ENCODE measurements at regions not wholly inside any gene's neighbourhood (a gene's known extent, or its start where the extent isn't known, plus 50 kb on each side); places are given as distances from the start of the nearest gene placed in this dataset.

DNA sequence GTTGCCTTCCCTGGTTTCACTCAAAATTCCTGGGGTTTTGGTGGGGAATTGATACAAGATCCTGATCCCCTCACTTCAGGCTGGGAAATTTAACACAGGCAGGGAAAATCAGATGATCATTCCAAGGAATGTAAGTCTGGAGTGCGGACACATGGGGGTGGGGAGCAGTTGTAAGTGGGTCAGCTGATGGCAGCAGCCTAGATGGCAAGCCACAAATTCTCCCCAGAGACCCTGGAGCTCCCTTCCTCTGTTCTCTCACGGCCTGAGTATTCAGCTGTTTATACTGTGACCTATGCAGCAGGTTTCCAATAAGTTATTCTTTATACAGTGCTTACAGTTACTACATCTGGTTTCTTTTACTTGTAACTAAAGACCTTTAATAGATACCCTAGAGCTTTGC, 144.9 kb downstream of the SH3BGRL2 start:
- no peak for TF ChIP-seq EZH2 (IDR thresholded peaks at IDR 0.05; ENCODE audit: borderline replicate concordance, low read depth, low read length, poor library complexity, severe bottlenecking)
- TF ChIP-seq, protein P1, sequence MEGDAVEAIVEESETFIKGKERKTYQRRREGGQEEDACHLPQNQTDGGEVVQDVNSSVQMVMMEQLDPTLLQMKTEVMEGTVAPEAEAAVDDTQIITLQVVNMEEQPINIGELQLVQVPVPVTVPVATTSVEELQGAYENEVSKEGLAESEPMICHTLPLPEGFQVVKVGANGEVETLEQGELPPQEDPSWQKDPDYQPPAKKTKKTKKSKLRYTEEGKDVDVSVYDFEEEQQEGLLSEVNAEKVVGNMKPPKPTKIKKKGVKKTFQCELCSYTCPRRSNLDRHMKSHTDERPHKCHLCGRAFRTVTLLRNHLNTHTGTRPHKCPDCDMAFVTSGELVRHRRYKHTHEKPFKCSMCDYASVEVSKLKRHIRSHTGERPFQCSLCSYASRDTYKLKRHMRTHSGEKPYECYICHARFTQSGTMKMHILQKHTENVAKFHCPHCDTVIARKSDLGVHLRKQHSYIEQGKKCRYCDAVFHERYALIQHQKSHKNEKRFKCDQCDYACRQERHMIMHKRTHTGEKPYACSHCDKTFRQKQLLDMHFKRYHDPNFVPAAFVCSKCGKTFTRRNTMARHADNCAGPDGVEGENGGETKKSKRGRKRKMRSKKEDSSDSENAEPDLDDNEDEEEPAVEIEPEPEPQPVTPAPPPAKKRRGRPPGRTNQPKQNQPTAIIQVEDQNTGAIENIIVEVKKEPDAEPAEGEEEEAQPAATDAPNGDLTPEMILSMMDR (conservative IDR thresholded peaks at IDR 0.05; ENCODE audit: low read depth, low read length), result no peak

All from A673 (cell line).